ENCODE measurements at regions not wholly inside any gene's neighbourhood (a gene's known extent, or its start where the extent isn't known, plus 50 kb on each side); places are given as distances from the start of the nearest gene placed in this dataset.

GRCh38 chr6:147874322-147874721 lies 365.8 kb downstream of the SAMD5 start:
- no peak overlapping the region for H3K4me3 ChIP-seq (ENCODE audit: low read depth, poor library complexity, severe bottlenecking)
- TF ChIP-seq POLR2A (IDR thresholded peaks at IDR 0.05) (no peak), CTCF (IDR thresholded peaks at IDR 0.05) (no peak)
- intact Hi-C loops (cut with DNase I; ENCODE audit: low total_unique reads), result no loop called here
- no peak for DNase-seq (ENCODE audit: low spot score in 2 of 2)
- WGBS, 2 donors, result 80 to 87% methylated on average over 6 of the region's 6 CpGs

GRCh38 chr6:147879031-147879580 lies 370.6 kb downstream of the SAMD5 start:
- intact Hi-C loops (cut with DNase I; ENCODE audit: low total_unique reads), result no loop called here
- no peak for TF ChIP-seq POLR2A (IDR thresholded peaks at IDR 0.05)
- no peak for TF ChIP-seq CTCF (IDR thresholded peaks at IDR 0.05)
- 77 to 82% methylated on average over 9 of the region's 9 CpGs for WGBS, 2 donors

GRCh38 chr6:147881432-147881831 lies 372.9 kb downstream of the SAMD5 start:
- H3K4me3 ChIP-seq (ENCODE audit: low read depth, poor library complexity, severe bottlenecking), result no peak overlapping the region
- DNase-seq (ENCODE audit: low spot score in 2 of 2), result no peak
- no peak for TF ChIP-seq CTCF (IDR thresholded peaks at IDR 0.05)
- intact Hi-C loops (cut with DNase I; ENCODE audit: low total_unique reads), result no loop called here
- 92% methylated on average over 6 of the region's 6 CpGs for WGBS, 2 donors

More at GRCh38 chr6:147879031-147879580, 370.6 kb downstream of the SAMD5 start:
- DNase-seq (ENCODE audit: low spot score in 2 of 2), result no peak
- H3K4me3 ChIP-seq (ENCODE audit: low read depth, poor library complexity, severe bottlenecking), result no peak overlapping the region

- intact Hi-C loops (cut with DNase I; ENCODE audit: low total_unique reads), result no loop called here
- no peak for DNase-seq (ENCODE audit: low spot score in 2 of 2)
- TF ChIP-seq POLR2A (IDR thresholded peaks at IDR 0.05) (no peak), CTCF (IDR thresholded peaks at IDR 0.05) (no peak)
- no peak overlapping the region for H3K4me3 ChIP-seq (ENCODE audit: low read depth, poor library complexity, severe bottlenecking)
- 88 to 92% methylated on average over 2 of the region's 2 CpGs for WGBS, 2 donors
Observed at GRCh38 chr6:147888374-147888773, 379.9 kb downstream of the SAMD5 start.

GRCh38 chr6:147891671-147892070 lies 383.2 kb downstream of the SAMD5 start:
- 78 to 82% methylated on average over 8 of the region's 8 CpGs for WGBS, 2 donors
- TF ChIP-seq CTCF (IDR thresholded peaks at IDR 0.05) (no peak), POLR2A (IDR thresholded peaks at IDR 0.05) (no peak)
- no peak overlapping the region for H3K4me3 ChIP-seq (ENCODE audit: low read depth, poor library complexity, severe bottlenecking)
- no peak for DNase-seq (ENCODE audit: low spot score in 2 of 2)
- intact Hi-C loops (cut with DNase I; ENCODE audit: low total_unique reads), result no loop called here

- intact Hi-C loops (cut with DNase I; ENCODE audit: low total_unique reads), result no loop called here
- no peak overlapping the region for H3K4me3 ChIP-seq (ENCODE audit: low read depth, poor library complexity, severe bottlenecking)
- TF ChIP-seq CTCF (IDR thresholded peaks at IDR 0.05), result no peak
- no peak for TF ChIP-seq POLR2A (IDR thresholded peaks at IDR 0.05)
- 84 to 90% methylated on average over 3 of the region's 3 CpGs for whole genome bisulfite sequencing, 2 donors
- DNase-seq (ENCODE audit: low spot score in 2 of 2), result no peak
Observed at GRCh38 chr6:147892476-147892875, 384.0 kb downstream of the SAMD5 start.
